ENCODE measurements at regions not wholly inside any gene's neighbourhood (a gene's known extent, or its start where the extent isn't known, plus 50 kb on each side); places are given as distances from the start of the nearest gene placed in this dataset.

DNA sequence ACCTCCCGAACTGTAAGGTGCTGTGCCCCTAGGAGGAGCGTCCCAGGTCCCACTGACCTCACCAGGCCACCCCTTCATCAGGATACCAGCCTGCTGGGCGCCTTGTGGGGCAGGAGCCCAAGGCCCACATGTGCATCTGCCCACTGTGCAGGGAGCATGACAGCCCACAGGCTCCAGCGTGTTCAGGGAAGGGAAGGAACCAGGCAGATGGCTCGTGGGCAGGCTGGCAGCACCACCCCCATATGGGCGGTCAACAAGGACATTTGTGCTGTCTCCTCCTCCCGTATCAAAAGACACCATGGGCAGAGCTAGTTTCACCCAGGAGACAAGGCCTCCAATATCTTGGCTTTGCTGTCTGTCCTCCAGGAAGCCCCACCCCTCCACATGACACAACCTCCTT lies 85.5 kb upstream of the PPP1R26 start:
- no peak overlapping the region for H3K4me3 ChIP-seq (ENCODE audit: low read depth, low read length)
- TF ChIP-seq, protein P1, sequence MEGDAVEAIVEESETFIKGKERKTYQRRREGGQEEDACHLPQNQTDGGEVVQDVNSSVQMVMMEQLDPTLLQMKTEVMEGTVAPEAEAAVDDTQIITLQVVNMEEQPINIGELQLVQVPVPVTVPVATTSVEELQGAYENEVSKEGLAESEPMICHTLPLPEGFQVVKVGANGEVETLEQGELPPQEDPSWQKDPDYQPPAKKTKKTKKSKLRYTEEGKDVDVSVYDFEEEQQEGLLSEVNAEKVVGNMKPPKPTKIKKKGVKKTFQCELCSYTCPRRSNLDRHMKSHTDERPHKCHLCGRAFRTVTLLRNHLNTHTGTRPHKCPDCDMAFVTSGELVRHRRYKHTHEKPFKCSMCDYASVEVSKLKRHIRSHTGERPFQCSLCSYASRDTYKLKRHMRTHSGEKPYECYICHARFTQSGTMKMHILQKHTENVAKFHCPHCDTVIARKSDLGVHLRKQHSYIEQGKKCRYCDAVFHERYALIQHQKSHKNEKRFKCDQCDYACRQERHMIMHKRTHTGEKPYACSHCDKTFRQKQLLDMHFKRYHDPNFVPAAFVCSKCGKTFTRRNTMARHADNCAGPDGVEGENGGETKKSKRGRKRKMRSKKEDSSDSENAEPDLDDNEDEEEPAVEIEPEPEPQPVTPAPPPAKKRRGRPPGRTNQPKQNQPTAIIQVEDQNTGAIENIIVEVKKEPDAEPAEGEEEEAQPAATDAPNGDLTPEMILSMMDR (IDR thresholded peaks at IDR 0.05; ENCODE audit: low read depth, low read length): no peak

DNA sequence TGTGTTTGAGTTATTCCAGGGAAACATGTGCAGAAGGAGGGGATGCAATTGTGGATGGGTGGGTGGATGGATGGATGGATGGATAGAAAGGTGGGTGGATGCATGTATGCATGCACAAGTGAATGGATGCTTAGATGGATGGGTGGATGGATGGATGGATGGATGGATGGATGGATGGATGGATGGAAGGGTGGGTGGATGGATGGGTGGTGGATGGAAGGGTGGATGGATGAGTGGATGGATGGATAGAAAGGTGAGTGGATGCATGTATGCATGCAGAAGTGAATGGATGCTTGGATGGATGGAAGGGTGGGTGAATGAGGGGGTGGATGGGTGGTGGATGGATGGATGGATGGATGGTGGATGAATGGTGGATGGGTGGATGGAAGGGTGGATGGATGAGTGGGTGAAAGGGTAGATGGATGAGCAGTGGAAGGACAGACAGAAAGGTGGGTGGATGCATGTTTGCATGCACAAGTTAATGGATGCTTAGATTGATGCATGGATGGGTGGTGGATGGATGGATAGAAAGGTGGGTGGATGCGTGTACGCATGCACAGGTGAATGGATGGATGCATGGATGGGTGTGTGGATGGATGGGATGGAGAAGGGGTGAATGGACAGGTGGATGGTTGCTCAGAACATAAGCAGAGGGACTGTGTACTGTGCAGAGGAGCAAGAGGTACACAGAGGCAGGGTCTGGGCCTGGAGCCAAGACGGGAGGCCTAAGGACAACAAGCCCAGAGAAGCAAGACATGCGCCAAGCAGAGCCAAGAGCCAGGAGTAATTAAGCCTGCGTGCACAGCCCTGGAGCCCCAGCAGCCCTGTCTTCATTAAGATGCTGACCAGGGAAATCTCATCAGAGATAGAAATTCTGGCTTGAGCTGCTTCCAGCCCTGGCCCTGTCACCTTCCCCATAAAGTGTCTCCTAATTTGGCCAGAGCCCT lies 84.6 kb upstream of the PPP1R26 start:
- no peak overlapping the region for H3K4me3 ChIP-seq (ENCODE audit: low read depth, low read length)
- TF ChIP-seq, protein P1 (IDR thresholded peaks at IDR 0.05; ENCODE audit: low read depth, low read length): no peak

DNA sequence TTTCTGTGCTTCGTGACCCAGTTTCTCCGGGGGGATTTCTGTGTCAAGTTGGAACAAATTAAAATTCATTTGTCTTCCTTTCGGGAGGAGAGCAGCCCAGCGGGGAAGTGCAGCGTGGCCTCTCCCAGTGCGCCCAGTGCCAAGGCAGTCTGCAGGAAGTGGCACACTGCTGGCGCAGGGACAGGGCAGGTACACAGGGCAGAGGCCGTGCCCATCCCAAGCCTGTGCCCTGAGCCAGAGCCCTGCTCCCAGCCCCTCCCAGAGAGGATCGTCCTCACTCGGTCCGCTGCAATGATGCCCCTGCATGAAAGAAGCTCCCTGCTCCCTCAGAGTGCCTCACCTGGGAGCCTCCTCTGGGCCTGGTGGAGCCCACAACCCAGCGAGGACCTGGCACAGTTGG lies 82.4 kb upstream of the PPP1R26 start:
- H3K4me3 ChIP-seq (ENCODE audit: low read depth, low read length): no peak overlapping the region
- TF ChIP-seq, protein P1 (IDR thresholded peaks at IDR 0.05; ENCODE audit: low read depth, low read length): no peak

GRCh38 chr9:135399000-135399649 lies 80.5 kb upstream of the PPP1R26 start:
- TF ChIP-seq, protein P1 (IDR thresholded peaks at IDR 0.05; ENCODE audit: low read depth, low read length): no peak
- H3K4me3 ChIP-seq (ENCODE audit: low read depth, low read length): no peak overlapping the region

GRCh38 chr9:135400496-135400895 lies 79.1 kb upstream of the PPP1R26 start:
- H3K4me3 ChIP-seq (ENCODE audit: low read depth, low read length): no peak overlapping the region
- TF ChIP-seq, protein P1 (IDR thresholded peaks at IDR 0.05; ENCODE audit: low read depth, low read length): no peak

DNA sequence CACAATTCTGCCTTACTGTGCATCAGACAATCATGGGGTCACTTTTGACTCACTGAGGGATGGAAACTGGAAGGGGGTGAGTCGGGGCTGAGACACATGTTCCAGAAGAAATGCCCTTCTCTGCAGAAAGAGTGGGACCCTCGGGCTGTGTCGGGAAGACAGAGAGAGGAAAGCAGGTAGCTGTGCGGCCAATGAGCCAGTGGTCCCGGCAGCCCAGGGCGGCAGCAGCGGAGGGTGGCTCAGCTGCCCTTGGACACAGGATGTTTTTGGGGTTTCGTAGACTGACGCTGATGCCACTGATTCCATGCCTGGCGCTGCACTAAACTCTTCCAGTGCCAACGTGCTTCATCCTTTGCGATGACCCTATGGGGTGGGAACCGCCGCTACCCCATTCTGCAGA lies 78.4 kb upstream of the PPP1R26 start:
- no peak overlapping the region for H3K4me3 ChIP-seq (ENCODE audit: low read depth, low read length)
- TF ChIP-seq, protein P1 (IDR thresholded peaks at IDR 0.05; ENCODE audit: low read depth, low read length): no peak
